Stimulated activated CD4-positive, alpha-beta T cell treated with anti-CD3 and anti-CD28 coated beads, Interleukin-12 subunit alpha, Interleukin-12 subunit beta, amount 100 ng/mL, for 48 hours (primary cell): ENCODE measurements at regions not wholly inside any gene's neighbourhood (a gene's known extent, or its start where the extent isn't known, plus 50 kb on each side); places are given as distances from the start of the nearest gene placed in this dataset.

Experiments
- DNase-seq, 3 donors: peaks; one replicate each; pipeline ENCODE4 v3.0.0-alpha.2; 2020; ENCODE audit warnings: low read depth in 2 of 3, low spot score in 1 of 3

DNA sequence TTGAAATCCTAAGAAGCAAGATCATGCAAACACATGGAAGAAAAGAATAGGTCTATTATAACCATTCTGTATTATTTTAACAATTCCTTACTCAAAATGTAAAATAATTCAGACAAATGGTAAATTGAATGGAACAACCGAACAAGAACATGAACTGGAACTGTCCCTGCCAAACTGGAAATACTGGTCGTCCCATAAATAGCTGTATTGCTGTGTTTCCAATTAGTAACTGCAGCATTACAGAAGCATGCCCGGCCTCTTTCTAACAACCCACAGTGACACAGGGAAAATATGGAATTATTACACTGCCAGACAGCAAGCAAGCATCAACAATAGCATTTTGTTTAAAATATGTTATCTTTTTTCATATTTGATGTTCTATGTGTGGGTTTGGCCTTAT is 1138.5 kb upstream of the PHF14 start:
- no peak for DNase-seq

DNA sequence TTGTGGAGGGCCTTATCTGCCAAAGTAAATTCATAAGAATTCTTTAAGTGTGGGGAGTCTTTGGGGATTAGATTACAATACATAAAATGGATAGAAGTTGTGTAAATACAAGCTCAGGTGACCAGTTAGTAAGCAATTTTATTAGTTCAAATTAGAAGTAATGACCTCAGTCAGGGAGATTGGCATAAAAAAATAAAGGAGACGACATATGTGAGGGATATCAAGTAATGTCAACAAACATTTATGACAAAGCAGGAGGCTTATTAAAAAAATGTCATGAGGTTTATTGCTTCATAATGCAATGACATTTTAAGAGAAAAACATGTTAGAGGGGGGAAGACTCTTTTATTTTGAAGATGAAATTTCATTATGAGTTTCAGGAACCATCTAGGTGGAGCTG is 1137.0 kb upstream of the PHF14 start:
- DNase-seq: no peak

- no peak for DNase-seq
Measured at GRCh38 chr7:9842301-9842700, 1131.4 kb upstream of the PHF14 start.

- DNase-seq: no peak
Measured at GRCh38 chr7:9846902-9847301, 1126.8 kb upstream of the PHF14 start.

- no peak for DNase-seq
Measured at GRCh38 chr7:9854605-9855004, 1119.1 kb upstream of the PHF14 start.

DNA sequence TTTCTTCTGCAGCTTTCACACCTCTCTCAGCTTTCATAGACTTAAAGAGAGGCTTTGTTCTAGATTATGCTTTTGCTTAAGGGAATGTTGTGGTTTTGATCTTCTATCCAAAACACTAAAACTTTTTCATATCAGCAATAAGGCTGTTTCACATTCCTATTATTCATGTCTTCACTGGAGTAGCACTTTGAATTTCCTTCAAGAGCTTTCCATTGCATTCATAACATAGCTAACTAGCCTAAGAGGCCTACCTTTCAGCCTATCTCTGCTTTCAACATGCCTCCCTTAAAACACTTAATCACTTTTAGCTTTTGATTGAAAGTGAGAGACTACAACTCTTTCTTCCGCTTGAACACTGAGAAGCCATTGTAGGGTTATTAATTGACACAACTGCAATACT is 1117.0 kb upstream of the PHF14 start:
- DNase-seq: no peak

- DNase-seq: no peak
Measured at GRCh38 chr7:9863545-9863944, 1110.1 kb upstream of the PHF14 start.

GRCh38 chr7:9869151-9869550 is 1104.5 kb upstream of the PHF14 start:
- no peak for DNase-seq

DNA sequence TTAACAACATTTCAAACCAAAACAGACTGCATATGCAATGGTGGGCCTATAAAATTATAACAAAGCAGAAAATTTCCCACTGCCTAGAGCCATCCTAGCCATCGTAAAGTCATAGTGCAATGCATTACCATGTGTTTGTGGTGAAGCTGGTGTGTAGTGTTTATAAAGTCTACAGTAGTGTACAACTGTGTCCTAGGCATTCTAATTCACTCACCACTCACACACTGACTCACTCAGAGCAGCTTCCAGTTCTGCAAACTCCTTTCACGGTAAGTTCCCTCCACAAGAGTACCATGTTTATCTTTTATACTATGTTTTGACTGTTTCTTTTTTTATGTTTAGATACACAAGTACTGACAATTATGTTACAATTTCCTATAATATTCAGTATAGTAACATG is 1104.1 kb upstream of the PHF14 start:
- DNase-seq: no peak

GRCh38 chr7:9870674-9871073 is 1103.0 kb upstream of the PHF14 start:
- no peak for DNase-seq

GRCh38 chr7:9874182-9874581 is 1099.5 kb upstream of the PHF14 start:
- DNase-seq: no peak

DNA sequence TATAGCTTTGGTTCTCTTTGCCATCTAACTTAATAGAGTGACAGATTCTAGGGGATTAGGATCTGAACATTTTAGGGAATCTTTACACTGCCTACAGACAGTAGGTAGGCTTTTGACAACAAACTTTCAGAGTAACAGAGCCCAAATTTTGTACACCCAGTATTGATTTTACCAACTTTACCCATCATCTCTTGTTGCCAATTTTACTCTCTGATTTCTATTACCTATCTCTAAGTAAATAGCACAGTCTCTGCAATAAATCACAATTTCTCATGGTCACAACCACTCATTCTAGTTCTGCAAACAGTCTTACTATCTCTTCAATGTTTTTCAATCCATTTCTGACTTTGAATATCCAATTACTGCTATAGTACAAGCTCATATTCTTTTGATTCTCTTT is 1097.6 kb upstream of the PHF14 start:
- no peak for DNase-seq

DNA sequence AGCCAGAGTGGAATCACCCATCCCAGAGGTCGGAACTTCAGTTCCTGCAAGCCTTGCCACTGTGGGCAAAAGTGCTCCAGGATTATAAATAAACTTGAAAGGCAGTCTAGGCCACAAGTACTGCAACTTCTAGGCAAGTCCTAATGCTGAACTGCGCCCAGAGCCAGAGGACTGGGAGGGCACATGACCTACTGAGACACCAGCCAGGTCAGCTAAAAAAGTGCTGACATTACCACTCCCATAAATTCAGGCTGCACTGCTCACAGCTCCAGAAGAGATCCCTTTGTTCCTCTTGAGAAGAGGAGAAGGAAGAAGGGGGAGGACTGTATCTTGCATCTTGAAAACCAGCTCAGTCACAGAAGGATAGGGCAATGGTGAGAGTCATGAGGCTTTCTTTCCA is 1084.1 kb upstream of the PHF14 start:
- DNase-seq: no peak

GRCh38 chr7:9890092-9890491 is 1083.6 kb upstream of the PHF14 start:
- DNase-seq: no peak

GRCh38 chr7:9891056-9891455 is 1082.6 kb upstream of the PHF14 start:
- no peak for DNase-seq

DNA sequence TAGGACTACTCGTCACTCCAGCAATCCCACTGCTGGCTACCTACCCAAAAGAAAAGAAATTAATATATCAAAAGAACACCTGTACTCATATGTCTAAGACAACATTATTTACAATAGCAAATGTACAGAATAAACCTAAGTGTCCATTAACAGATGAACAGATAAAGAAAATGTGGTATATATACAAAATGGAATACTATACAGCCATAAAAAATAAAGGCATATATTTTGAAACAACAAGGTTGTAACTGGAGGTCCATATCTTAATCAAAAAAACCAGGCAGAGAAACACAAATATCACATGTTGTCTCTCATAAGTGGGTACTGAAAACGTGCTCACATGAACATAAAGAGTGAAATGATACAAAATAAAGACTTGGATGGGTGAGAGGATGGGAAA is 1073.3 kb upstream of the PHF14 start:
- no peak for DNase-seq

DNA sequence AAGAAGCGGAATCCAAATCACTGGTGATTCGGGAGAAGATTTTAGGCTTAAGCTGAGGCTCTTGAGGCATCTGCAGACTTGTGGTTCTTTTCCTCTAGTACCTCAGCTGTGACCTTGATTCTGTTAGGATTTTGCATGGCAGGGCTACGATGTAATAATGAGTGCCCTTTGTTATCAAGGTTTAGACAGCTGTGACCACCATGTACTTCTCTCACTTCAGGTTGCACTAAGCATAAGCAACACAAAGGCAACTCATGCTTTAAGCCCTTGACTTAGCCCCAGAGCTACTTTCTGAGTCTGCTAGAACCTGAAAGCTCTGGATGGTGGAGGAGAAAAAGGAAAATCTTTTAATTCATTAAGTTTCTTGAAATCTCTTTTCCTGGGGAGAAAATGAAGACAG is 1052.3 kb upstream of the PHF14 start:
- no peak for DNase-seq

GRCh38 chr7:9937944-9938631 is 1035.6 kb upstream of the PHF14 start:
- no peak for DNase-seq

- no peak for DNase-seq
Measured at GRCh38 chr7:9939176-9939575, 1034.5 kb upstream of the PHF14 start.

GRCh38 chr7:9945131-9945530 is 1028.5 kb upstream of the PHF14 start:
- no peak for DNase-seq

DNA sequence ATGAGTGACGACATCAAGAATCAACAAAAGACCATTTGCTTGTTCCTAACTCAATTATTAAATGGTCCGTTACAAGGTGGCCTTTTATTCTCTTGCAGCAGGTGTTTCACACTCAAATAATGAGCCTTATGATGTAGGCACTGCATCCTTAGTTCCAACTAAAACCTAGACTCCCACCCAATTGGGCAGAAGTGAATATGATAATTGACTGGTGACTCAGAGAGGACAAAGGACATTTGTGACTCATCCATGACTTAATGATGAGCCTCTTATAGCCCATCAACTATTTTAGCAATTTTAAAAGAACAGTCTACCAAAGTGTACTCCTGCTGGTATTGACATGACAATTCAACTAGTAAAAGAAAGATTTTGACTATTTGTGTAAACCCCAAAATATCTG is 1027.8 kb upstream of the PHF14 start:
- no peak for DNase-seq

DNA sequence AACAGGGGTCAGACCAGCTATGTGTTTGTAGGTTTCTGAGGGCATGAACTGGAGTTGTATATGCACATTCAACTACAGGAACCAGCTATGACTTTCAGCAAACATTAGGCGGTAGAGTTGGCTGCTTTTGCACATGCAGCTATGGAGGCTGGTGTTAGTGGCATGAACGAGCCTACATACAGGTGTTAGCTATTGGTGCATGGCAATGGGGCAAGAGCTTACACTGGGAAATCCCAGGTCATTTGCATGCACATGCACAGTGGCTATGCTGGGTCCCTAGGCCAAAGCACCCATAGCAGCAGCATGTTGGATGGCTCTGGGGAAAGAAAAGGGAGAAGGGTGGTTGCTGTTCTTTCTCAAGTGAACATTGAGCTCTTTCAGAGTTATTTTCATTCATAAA is 1018.5 kb upstream of the PHF14 start:
- DNase-seq: no peak

DNA sequence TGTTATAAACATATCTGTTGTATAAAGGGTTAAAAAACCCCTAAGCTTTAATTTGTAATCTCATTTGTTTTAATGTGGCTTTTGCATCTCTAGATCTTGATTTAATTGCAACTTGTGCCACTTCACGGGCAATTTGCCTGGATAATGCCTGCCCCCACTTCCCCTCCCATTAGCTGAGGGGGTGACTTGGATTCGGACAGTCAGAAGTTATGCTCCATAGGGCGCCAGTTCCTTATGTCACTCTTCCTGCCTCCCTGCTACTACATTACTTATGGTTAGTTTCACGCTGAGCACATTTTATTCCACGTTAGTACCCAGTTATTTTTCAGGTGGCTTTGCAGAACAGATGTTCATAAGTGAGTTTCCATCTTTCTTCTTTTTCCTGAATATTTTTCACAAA is 1015.2 kb upstream of the PHF14 start:
- no peak for DNase-seq

DNA sequence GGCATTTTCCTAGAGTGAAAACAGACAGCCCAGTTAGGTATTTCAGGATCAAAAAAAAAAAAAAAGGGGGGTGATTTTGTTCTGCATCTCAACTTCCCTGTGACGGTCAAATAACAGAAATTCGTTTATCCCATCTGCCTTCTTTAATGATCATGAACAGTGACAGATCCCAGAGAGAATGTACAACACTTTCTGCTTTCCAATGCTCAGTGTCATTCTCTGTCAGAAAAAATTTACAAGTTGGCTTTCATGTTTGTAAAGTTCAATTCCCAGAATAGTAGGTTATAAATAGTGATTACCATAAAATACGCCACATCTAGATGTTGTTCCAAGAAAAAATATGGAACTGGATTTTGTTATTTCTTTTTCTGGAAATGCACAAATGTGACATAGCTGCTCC is 1013.2 kb upstream of the PHF14 start:
- DNase-seq: no peak
